ENCODE measurements at regions not wholly inside any gene's neighbourhood (a gene's known extent, or its start where the extent isn't known, plus 50 kb on each side); places are given as distances from the start of the nearest gene placed in this dataset.

DNA sequence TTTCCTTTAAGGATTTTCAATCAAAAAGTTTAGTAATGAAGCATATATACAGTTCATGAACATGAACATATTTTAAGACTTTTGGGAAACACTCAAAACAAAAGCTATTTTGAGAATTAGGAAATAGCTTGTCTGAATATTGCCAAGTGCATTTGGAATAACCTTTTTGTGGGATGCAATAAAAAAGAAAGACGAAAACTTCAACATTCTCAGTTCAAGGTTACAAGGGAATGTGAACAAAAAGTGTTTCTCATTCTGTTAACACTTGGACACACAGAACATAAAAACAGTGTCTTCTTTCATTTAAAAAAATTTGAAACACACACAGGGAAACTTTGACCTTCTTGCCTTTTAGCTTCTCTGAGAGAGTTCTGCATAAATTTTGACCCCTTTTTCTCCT is 72.7 kb upstream of the TCF21 start:
- Histone ChIP-seq H3K4me3 (ENCODE audit: low read length) (no peak overlapping the region), H3K4me1 (ENCODE audit: control insufficient read depth, insufficient read depth, low read length) (peaks cover 4% of the 10 kb centered on the region), H3K27ac (ENCODE audit: low read length) (peak overlapping the region; percentile 62), H3K9me3 (replicated peaks; ENCODE audit: control insufficient read depth, low read depth, low read length) (no peaks in the 10 kb centered on the region), H3K36me3 (ENCODE audit: control insufficient read depth, insufficient read depth, low read length) (no peaks in the 10 kb centered on the region), H3K27me3 (ENCODE audit: control insufficient read depth, insufficient read depth, low read length) (no peaks in the 10 kb centered on the region)
- DNase-seq: peak; percentile 88
- no CpG with 5 or more reads among the region's 1 CpG for WGBS (ENCODE audit: insufficient coverage)

DNA sequence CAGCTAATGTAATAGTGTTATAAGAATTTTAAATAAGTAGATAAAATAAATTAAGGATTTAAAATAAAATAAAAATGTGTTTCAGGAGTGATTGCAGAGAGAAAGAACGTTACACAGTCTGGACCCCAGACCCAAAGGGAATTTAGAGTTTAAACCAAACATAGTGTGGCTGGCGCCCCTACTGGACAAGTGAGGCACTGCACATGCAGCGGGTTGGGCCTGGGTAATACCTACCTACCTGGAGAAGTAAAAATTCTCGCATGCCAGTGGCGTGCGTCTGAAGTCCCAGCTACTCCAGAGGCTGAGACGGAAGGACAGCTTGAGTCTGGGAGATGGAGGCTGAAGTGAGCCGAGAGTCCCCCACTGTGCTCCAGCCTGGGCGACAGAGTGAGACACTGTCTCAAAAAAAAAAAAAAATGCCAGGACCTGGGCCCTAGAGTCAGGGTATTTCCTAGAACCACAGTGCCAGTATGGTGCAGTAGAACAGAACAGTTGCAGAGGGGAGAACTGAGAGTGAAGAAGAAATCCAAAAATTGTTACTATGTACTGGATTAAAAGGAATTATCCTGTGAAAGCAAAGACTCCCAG is 71.4 kb upstream of the TCF21 start:
- no peak for DNase-seq
- no peaks in the 10 kb centered on the region for H3K9me3 ChIP-seq (replicated peaks; ENCODE audit: control insufficient read depth, low read depth, low read length)
- H3K4me3 ChIP-seq (ENCODE audit: low read length): no peak overlapping the region
- no peaks in the 10 kb centered on the region for H3K27me3 ChIP-seq (ENCODE audit: control insufficient read depth, insufficient read depth, low read length)
- peaks cover 4% of the 10 kb centered on the region for H3K4me1 ChIP-seq (ENCODE audit: control insufficient read depth, insufficient read depth, low read length)
- H3K36me3 ChIP-seq (ENCODE audit: control insufficient read depth, insufficient read depth, low read length): no peaks in the 10 kb centered on the region
- 83% methylated on average over 9 of the region's 9 CpGs for WGBS (ENCODE audit: insufficient coverage)
- H3K27ac ChIP-seq (ENCODE audit: low read length): no peak overlapping the region

DNA sequence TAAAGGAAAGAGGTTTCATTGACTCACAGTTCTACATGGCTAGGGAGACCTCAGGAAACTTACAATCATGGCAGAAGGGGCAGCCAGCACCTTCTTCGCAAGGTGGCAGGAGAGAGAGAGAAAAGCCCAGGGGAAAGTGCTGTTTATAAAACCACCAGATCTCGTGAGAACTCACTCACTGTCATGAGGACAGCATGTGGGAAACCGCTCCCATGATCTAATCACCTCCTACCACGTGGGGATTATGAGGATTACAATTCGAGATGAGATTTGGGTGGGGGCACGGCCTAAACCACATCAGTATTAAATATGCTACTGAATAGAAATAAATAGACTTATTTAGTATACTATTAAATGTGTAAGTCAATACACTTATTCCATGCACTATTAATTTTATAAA is 70.6 kb upstream of the TCF21 start:
- Histone ChIP-seq H3K4me1 (ENCODE audit: control insufficient read depth, insufficient read depth, low read length) (peaks cover 4% of the 10 kb centered on the region), H3K4me3 (ENCODE audit: low read length) (no peak overlapping the region), H3K27ac (ENCODE audit: low read length) (no peak overlapping the region), H3K36me3 (ENCODE audit: control insufficient read depth, insufficient read depth, low read length) (no peaks in the 10 kb centered on the region), H3K9me3 (replicated peaks; ENCODE audit: control insufficient read depth, low read depth, low read length) (no peaks in the 10 kb centered on the region), H3K27me3 (ENCODE audit: control insufficient read depth, insufficient read depth, low read length) (no peaks in the 10 kb centered on the region)
- DNase-seq: no peak
- WGBS (ENCODE audit: insufficient coverage): 100% methylated on average over 1 of the region's 6 CpGs

DNA sequence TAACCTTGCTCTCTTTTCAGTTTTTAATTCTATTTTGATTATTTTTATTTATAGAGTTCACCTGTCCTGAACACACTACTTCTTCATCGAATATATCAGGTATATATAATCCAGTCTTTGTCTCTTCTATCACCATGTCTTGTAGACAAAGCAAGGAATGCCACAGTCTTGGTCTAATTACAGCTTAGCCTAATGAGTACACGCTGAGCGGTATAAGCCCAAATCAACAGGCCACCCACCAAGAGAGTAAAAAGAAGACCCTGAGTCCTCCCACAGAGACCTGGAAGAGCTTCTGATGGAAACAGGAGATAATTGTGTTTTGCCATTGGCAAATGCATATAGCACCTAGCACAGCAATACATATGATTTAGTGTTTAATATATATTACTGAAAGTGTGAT is 68.7 kb upstream of the TCF21 start:
- no peak overlapping the region for H3K4me3 ChIP-seq (ENCODE audit: low read length)
- H3K36me3 ChIP-seq (ENCODE audit: control insufficient read depth, insufficient read depth, low read length): no peaks in the 10 kb centered on the region
- H3K27me3 ChIP-seq (ENCODE audit: control insufficient read depth, insufficient read depth, low read length): no peaks in the 10 kb centered on the region
- no peak for DNase-seq
- WGBS (ENCODE audit: insufficient coverage): no CpG with 5 or more reads among the region's 3 CpGs
- H3K4me1 ChIP-seq (ENCODE audit: control insufficient read depth, insufficient read depth, low read length): peaks cover 4% of the 10 kb centered on the region
- H3K9me3 ChIP-seq (replicated peaks; ENCODE audit: control insufficient read depth, low read depth, low read length): no peaks in the 10 kb centered on the region
- no peak overlapping the region for H3K27ac ChIP-seq (ENCODE audit: low read length)

DNA sequence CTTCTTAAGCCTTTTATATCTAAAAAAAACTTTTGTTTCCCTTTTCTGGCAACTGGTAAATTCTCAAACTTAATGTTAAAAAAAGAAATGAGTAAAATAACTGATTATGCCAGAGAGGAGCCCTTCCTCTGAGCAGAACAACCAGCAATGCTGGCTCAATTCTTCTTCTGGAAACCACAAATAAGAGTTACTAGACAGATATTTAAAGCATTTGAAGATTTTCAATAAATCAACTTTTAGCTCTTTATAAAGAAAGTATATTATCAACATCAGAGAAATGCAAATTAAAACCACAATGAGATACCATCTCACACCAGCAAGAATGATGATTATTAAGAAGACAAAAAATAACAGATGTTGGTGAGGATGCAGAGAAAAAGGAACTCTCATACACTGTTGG is 61.1 kb upstream of the TCF21 start:
- H3K27me3 ChIP-seq (ENCODE audit: control insufficient read depth, insufficient read depth, low read length): no peaks in the 10 kb centered on the region
- H3K4me3 ChIP-seq (ENCODE audit: low read length): no peak overlapping the region
- no peak for DNase-seq

DNA sequence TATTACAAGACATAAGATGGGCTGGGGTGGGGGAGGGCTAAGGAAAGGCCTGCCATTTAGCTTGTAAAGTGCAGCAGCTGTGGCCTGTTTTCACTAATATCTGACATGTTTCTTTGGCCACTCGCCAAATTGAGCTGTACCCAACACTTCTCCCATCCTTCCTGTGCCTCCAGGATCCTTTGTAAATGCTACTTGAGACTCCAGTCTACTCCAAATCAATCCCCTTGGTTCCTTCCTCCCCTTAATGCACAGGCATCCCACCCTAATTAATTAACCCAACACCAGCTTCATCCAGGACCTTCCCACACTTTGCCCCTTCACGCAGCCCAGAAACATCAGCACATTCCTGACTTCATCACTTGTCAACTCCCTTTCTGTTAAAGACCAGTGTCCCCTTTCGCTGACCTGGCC is 55.0 kb upstream of the TCF21 start:
- H3K27ac ChIP-seq (ENCODE audit: low read length): no peak overlapping the region
- no peak for DNase-seq
- 32% methylated on average over 2 of the region's 3 CpGs for WGBS (ENCODE audit: insufficient coverage)

More for the DNA sequence above, 61.1 kb upstream of the TCF21 start:
- no peaks in the 10 kb centered on the region for H3K9me3 ChIP-seq (replicated peaks; ENCODE audit: control insufficient read depth, low read depth, low read length)
- H3K27ac ChIP-seq (ENCODE audit: low read length): no peak overlapping the region
- H3K36me3 ChIP-seq (ENCODE audit: control insufficient read depth, insufficient read depth, low read length): no peaks in the 10 kb centered on the region
- no peaks in the 10 kb centered on the region for H3K4me1 ChIP-seq (ENCODE audit: control insufficient read depth, insufficient read depth, low read length)

DNA sequence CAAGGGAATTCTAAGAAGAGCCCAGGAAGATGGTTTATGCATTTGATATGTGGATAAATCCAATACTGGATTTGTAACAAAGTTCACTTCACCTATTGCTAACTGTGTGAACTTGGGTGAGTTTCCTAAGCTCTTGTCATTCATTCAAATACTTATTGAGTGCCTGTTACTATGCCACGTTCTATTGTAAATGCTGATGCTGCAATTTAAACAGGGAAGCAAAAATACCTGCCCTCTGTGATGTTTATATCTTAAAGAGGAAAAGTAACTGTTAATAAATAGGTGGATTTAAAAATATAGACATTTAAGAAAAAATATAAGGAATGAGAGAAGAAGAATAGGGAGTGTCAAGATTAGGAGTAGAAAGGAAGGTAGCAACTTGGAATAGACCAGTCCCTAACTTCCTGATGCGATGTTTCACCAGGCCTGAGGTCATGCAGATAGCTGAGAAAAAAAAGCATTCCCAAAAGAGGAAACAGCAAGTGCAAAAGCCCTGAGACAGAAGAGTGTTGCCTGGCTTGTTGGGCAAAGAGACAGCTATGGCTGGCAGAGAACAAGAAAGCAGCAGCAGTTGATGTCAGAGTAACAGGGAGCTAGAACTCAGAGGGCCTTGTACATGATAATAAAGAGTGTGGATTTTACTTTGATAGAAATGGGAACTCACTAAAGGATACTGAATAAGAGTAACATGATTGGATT is 54.3 kb upstream of the TCF21 start:
- 63% methylated on average over 1 of the region's 2 CpGs for WGBS (ENCODE audit: insufficient coverage)
- H3K36me3 ChIP-seq (ENCODE audit: control insufficient read depth, insufficient read depth, low read length): no peaks in the 10 kb centered on the region

More for the DNA sequence above, 55.0 kb upstream of the TCF21 start:
- no peaks in the 10 kb centered on the region for H3K36me3 ChIP-seq (ENCODE audit: control insufficient read depth, insufficient read depth, low read length)
- no peak overlapping the region for H3K4me3 ChIP-seq (ENCODE audit: low read length)
- no peaks in the 10 kb centered on the region for H3K9me3 ChIP-seq (replicated peaks; ENCODE audit: control insufficient read depth, low read depth, low read length)
- H3K27me3 ChIP-seq (ENCODE audit: control insufficient read depth, insufficient read depth, low read length): peaks cover 4% of the 10 kb centered on the region
- peaks cover 6% of the 10 kb centered on the region for H3K4me1 ChIP-seq (ENCODE audit: control insufficient read depth, insufficient read depth, low read length)

DNA sequence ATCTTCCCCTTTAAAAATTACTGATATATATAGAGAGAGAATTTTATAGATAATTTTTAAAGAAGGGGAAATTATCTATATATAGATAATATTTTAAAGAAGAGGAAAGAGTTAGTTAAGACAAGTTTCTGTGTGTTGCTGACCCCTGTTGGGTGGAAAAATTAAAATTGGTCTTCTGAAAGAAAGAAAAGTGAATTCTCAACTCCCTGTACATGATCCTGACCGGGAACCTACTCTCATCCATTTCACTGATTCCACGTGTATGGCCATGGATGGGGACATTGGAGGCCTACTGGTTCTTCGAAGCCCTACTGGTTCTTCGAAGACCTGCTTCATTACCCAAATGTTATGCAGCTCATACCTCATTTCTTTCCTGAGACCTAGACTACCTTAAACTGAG is 53.0 kb upstream of the TCF21 start:
- H3K4me3 ChIP-seq (ENCODE audit: low read length): no peak overlapping the region
- peak; percentile 58 for DNase-seq
- 92% methylated on average over 4 of the region's 4 CpGs for WGBS (ENCODE audit: insufficient coverage)

More for the DNA sequence above, 54.3 kb upstream of the TCF21 start:
- Histone ChIP-seq H3K9me3 (replicated peaks; ENCODE audit: control insufficient read depth, low read depth, low read length) (no peaks in the 10 kb centered on the region), H3K4me3 (ENCODE audit: low read length) (no peak overlapping the region), H3K27me3 (ENCODE audit: control insufficient read depth, insufficient read depth, low read length) (peaks cover 4% of the 10 kb centered on the region), H3K27ac (ENCODE audit: low read length) (no peak overlapping the region), H3K4me1 (ENCODE audit: control insufficient read depth, insufficient read depth, low read length) (peaks cover 6% of the 10 kb centered on the region)
- DNase-seq: no peak

DNA sequence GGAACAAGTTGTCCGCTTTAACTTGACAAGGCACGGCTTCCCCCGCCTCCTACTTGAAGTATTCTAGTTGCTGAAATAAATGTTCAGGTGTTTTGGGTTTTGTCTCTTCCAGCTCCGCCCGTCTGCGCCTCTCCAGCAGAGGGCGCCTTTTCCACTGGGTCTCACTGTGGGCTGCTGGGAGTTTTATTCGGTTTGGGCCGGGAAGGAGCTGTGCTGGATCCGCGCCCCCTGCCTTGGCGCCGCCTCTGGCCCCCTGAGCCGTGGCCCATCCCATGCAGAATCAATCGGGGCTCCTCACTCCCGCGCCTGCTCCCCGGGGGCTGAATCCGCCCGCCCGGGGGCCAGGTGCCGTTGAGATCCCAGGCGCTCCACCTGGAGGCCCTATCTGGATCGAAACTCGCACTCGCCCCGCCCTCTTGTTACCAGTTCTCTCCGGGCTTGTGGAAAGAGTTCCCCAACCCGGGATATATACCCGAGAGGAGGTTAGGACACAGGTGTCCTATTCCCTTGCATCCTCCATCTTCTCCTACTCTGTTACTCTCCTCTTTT is 51.0 kb upstream of the TCF21 start:
- peaks cover 4% of the 10 kb centered on the region for H3K27me3 ChIP-seq (ENCODE audit: control insufficient read depth, insufficient read depth, low read length)
- H3K9me3 ChIP-seq (replicated peaks; ENCODE audit: control insufficient read depth, low read depth, low read length): no peaks in the 10 kb centered on the region
- no peaks in the 10 kb centered on the region for H3K36me3 ChIP-seq (ENCODE audit: control insufficient read depth, insufficient read depth, low read length)
- H3K4me1 ChIP-seq (ENCODE audit: control insufficient read depth, insufficient read depth, low read length): peaks cover 6% of the 10 kb centered on the region
- H3K4me3 ChIP-seq (ENCODE audit: low read length): peak overlapping the region; percentile 6
- DNase-seq: no peak
- H3K27ac ChIP-seq (ENCODE audit: low read length): no peak overlapping the region
- 4% methylated on average over 21 of the region's 30 CpGs for WGBS (ENCODE audit: insufficient coverage)

More for the DNA sequence above, 53.0 kb upstream of the TCF21 start:
- Histone ChIP-seq H3K27me3 (ENCODE audit: control insufficient read depth, insufficient read depth, low read length) (peaks cover 4% of the 10 kb centered on the region), H3K9me3 (replicated peaks; ENCODE audit: control insufficient read depth, low read depth, low read length) (no peaks in the 10 kb centered on the region), H3K27ac (ENCODE audit: low read length) (no peak overlapping the region), H3K4me1 (ENCODE audit: control insufficient read depth, insufficient read depth, low read length) (peaks cover 6% of the 10 kb centered on the region), H3K36me3 (ENCODE audit: control insufficient read depth, insufficient read depth, low read length) (no peaks in the 10 kb centered on the region)
